C4-2B (cell line): ENCODE measurements at regions not wholly inside any gene's neighbourhood (a gene's known extent, or its start where the extent isn't known, plus 50 kb on each side); places are given as distances from the start of the nearest gene placed in this dataset.

Experiments
- H3K27ac ChIP-seq: fragments of 450-650 bp; 2 replicates; pipeline ENCODE4 v1.5.1; 2017
- CTCF ChIP-seq: fragments of 450-650 bp; conservative IDR thresholded peaks from 2 replicates; pipeline ENCODE4 v1.5.1; 2017; ENCODE audit warnings: mild to moderate bottlenecking
- ZFX ChIP-seq: fragments of 450-650 bp; IDR thresholded peaks from 2 replicates; pipeline ENCODE4 v1.6.1; 2017

- TF ChIP-seq ZFX = no peak
- no peak for TF ChIP-seq CTCF
- H3K27ac ChIP-seq = no peak overlapping the region
Measured at GRCh38 chr10:108290823-108291222, 1126.3 kb upstream of the SORCS1 start.

- TF ChIP-seq CTCF (no peak), ZFX (no peak)
- no peak overlapping the region for H3K27ac ChIP-seq
Measured at GRCh38 chr10:108275895-108276685, 1111.6 kb upstream of the SORCS1 start.

GRCh38 chr10:108260383-108260906 is 1095.9 kb upstream of the SORCS1 start:
- no peak overlapping the region for H3K27ac ChIP-seq
- TF ChIP-seq CTCF = no peak

GRCh38 chr10:108254089-108254488 is 1089.6 kb upstream of the SORCS1 start:
- H3K27ac ChIP-seq = no peak overlapping the region
- TF ChIP-seq ZFX = no peak
- no peak for TF ChIP-seq CTCF

GRCh38 chr10:108252771-108253170 is 1088.3 kb upstream of the SORCS1 start:
- no peak overlapping the region for H3K27ac ChIP-seq
- no peak for TF ChIP-seq CTCF
- TF ChIP-seq ZFX = no peak

- TF ChIP-seq CTCF (no peak), ZFX (no peak)
Measured at GRCh38 chr10:108250936-108251620, 1086.6 kb upstream of the SORCS1 start.

GRCh38 chr10:108249940-108250339 is 1085.4 kb upstream of the SORCS1 start:
- TF ChIP-seq CTCF (peak; percentile 48), ZFX (no peak)
- no peak overlapping the region for H3K27ac ChIP-seq

More at GRCh38 chr10:108250936-108251620, 1086.6 kb upstream of the SORCS1 start:
- no peak overlapping the region for H3K27ac ChIP-seq
